Omental fat pad (tissue), 3 donors: ENCODE measurements at regions not wholly inside any gene's neighbourhood (a gene's known extent, or its start where the extent isn't known, plus 50 kb on each side); places are given as distances from the start of the nearest gene placed in this dataset.

ENCODE experiments used
- ATAC-seq: fragments of 150-250 bp; one replicate; pipeline ENCODE4 v1.9.1; 2016; ENCODE audit warnings: mild to moderate bottlenecking, moderate library complexity; ENCODE audit not compliant: low FRiP score
- DNase-seq: peaks from one replicate; pipeline ENCODE4 v3.0.0-alpha.2; 2019; ENCODE audit warnings: low spot score
- TF ChIP-seq, protein P1 (sequence below), 3 donors: fragments of 450-650 bp; IDR thresholded peaks; one replicate each; pipeline ENCODE4 v1.5.1; 2016 to 2017; ENCODE audit warnings: antibody characterized with exemption in 3 of 3, mild to moderate bottlenecking in 3 of 3, moderate library complexity in 2 of 3

GRCh38 chr5:63655043-63655442 is 307.2 kb downstream of the HTR1A start:
- ATAC-seq: no peak
- DNase-seq: no peak

DNA sequence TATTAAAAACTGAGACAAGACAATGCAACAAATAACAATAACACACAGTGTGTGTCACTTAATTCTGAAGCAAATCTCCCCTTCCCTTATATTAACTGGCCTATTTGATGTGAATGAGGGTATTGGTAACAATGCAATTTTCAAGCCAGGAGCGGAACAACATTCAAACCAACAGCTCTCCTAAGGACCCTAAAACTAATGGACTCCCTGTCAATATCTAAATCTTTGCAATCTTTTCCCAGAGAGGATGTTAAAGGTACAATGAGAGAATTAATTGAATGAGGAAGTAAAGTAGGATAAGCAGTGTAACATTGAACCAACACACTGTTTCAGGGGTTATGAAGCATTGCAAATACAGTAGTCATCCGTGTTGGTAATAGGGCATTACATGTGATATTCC is 311.7 kb downstream of the HTR1A start:
- no peak for ATAC-seq
- no peak for DNase-seq
- TF ChIP-seq, protein P1, sequence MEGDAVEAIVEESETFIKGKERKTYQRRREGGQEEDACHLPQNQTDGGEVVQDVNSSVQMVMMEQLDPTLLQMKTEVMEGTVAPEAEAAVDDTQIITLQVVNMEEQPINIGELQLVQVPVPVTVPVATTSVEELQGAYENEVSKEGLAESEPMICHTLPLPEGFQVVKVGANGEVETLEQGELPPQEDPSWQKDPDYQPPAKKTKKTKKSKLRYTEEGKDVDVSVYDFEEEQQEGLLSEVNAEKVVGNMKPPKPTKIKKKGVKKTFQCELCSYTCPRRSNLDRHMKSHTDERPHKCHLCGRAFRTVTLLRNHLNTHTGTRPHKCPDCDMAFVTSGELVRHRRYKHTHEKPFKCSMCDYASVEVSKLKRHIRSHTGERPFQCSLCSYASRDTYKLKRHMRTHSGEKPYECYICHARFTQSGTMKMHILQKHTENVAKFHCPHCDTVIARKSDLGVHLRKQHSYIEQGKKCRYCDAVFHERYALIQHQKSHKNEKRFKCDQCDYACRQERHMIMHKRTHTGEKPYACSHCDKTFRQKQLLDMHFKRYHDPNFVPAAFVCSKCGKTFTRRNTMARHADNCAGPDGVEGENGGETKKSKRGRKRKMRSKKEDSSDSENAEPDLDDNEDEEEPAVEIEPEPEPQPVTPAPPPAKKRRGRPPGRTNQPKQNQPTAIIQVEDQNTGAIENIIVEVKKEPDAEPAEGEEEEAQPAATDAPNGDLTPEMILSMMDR (IDR thresholded peaks at IDR 0.05): no peak

More at GRCh38 chr5:63655043-63655442, 307.2 kb downstream of the HTR1A start:
- TF ChIP-seq, protein P1 (IDR thresholded peaks at IDR 0.05): no peak

DNA sequence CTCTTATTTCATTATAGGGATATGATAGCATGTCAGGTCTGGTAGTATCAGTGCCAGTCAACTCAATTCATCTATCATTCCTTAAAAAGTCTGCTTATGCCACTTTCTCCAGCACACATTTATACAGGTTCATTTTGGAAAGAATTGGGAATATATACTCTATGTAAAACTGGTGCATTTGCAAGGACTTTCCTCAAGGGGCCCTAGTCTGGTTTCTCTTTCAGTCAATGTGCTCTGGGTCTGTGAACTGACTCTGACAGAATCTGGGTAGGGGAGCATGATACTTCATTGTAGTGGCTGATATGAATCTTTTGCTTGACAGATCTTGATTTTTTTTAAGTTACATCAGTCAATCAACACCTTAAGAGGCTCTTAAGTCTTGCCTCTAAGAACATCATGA is 313.9 kb downstream of the HTR1A start:
- DNase-seq (no peak), ATAC-seq (no peak)
- TF ChIP-seq, protein P1 (IDR thresholded peaks at IDR 0.05): no peak

- no peak for DNase-seq
- TF ChIP-seq, protein P1 (IDR thresholded peaks at IDR 0.05): no peak
- no peak for ATAC-seq
Measured at GRCh38 chr5:63629951-63630630, 332.2 kb downstream of the HTR1A start.

DNA sequence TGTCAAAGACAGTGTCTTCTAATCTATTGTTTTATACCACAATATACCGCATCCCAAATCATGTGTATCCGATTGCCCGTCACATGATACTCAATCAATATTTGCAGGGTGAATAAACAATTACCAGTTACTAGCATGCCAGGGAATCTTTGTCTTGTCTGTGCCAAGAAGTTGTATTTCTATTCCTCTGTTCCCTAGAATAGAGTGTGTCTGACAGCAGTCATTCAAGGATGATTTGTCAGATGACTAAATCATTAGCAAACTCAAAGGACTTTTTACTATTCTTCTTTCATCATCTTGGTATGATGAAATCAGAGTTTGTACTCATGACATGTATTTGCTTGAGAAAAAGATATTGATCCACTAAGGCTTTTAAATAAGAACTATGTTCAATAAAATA is 348.8 kb downstream of the HTR1A start:
- ATAC-seq (no peak), DNase-seq (no peak)
- TF ChIP-seq, protein P1 (IDR thresholded peaks at IDR 0.05): no peak

GRCh38 chr5:63603996-63604395 is 358.2 kb downstream of the HTR1A start:
- ATAC-seq (no peak), DNase-seq (no peak)
- TF ChIP-seq, protein P1 (IDR thresholded peaks at IDR 0.05): no peak

- ATAC-seq: no peak
- no peak for DNase-seq
- TF ChIP-seq, protein P1 (IDR thresholded peaks at IDR 0.05): no peak
Measured at GRCh38 chr5:63602971-63603370, 359.3 kb downstream of the HTR1A start.
